Limb (tissue), 2 donors: ENCODE measurements at regions not wholly inside any gene's neighbourhood (a gene's known extent, or its start where the extent isn't known, plus 50 kb on each side); places are given as distances from the start of the nearest gene placed in this dataset.
"Not testable (repeated sequence)": the region's sequence is repeated elsewhere in the genome, so short reads cannot be mapped to it uniquely, and the experiment has no call there.

Source experiments
- DNase-seq, 2 donors: peaks; one replicate each; pipeline ENCODE4 v3.0.0-alpha.2; 2016; ENCODE audit errors: extremely low spot score in 2 of 2

DNA sequence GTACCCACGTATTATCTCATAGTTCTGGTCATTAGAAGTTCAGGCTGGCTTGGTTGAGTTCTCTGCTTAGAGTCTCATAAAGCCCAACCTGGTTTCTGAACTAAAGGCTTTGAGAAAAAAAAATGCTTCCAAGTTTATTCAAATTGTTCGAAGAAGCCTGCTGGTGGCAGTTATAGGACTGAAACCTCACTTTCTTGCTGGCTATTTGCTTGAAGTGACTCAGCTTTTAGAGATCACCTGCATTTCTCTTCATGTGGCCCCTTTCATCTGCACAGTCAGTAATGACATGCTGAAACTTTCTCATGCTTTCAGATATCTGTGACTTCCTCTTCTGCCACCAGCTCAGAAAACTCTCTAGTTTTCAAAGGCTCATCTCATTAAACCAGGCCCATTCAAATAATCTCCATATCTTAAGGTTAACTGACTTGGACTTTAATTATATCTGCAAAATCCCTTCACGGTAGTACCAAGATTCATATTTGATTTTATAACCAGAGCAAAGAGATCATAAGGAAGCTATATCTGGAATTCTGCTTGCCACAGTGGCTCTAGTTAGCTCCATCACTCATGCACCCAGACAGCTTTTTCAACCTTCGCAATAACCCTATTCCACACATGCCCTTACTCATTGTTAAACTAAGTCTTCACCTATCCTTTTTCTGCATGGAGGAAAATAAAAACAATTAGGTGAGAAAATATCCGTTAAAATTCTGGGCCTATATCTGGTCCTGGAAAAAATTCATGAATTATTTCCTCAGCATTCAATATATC lies 433.8 kb upstream of the CBLB start:
- no peak for DNase-seq

DNA sequence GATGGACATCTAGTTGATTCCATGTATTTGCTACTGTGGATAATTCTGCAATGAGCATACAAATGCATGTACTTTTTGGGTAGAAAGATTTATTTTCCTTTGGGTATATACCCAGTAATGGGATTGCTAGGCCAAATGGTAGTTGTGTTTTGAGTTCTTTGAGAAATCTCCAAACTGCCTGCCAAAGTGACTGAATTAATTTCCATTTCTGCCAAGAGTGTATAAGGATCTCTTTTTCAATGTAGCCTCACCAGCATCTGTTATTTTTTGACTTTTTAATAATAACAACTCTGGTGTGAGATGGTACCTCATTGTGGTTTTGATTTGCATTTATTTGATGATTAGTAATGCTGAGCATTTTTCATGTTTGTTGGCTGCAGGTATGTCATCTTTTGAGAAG lies 435.0 kb upstream of the CBLB start:
- no peak for DNase-seq

DNA sequence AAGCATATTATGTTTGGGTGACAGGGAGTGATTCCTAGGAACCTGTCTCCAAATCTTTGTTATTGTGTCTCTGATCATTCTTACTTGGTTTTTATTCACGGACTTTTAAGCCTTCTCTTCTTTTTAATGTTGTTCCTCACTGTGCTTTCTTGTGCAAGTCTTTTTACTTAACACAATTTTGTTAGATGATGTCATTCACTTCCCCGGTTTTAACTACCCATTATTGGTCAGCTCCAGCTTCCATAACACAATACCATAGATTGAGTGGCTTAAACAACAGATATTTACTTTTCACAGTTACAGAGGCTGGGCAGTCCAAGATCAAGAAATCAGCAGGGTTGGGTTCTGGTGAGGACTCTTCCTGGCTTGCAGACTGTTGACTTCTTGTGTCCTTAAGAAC lies 436.3 kb upstream of the CBLB start:
- DNase-seq, result no peak

- DNase-seq, result no peak
Observed at GRCh38 chr3:106305882-106306435, 437.1 kb upstream of the CBLB start.

DNA sequence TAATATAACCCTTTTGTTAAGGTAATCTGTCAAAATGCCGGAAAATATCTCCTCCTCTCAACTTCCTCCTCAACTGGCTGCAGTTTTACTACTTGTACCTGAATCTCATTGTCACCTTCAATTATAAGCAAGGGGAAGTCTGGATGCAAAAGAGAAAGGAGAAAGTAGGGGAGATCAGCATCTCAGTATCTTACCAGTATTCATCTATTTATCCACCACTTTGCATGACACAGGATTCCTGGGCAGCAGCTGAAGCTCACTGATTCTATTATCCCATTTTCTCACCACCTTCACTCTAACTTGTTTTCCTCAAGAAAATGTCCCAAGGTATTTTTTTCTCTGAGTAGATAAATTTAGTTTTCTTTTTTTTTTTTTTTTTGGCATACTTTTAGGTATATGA lies 440.5 kb upstream of the CBLB start:
- no peak for DNase-seq

DNA sequence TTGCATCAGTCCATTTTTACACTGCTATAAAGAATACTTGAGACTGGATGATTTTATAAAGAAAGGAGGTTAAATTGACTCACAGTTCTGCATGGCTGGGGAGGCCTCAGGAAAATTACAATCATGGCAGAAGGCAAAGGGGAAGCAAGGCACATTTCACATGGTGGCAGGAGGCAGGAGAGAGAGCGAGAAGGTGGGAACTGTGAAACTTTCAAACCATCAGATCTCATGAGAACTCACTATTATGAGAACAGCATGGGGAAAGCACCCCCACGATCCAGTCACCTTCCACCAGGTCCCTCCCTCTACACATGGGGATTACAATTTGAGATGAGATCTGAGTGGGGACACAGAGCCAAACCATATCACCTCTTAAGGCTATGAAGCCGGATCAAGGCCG lies 441.0 kb upstream of the CBLB start:
- DNase-seq, result not testable (repeated sequence)

GRCh38 chr3:106317141-106318055 lies 448.6 kb upstream of the CBLB start:
- no peak for DNase-seq

DNA sequence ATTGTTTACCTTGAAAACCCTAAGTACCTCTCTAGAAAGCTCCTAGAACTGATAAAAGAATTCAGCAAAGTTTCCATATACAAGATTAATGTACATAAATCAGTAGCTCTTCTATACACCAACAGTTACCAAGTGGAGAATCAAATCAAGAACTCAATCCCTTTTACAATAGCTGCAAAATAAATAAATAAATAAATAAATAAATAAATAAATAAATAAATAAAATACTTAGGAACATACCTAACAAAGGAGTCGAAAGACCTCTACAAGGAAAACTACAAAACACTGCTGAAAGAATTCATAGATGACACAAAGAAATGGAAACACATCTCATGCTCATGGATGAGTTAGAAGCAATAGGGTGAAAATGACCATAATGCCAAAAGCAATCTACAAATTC lies 452.6 kb upstream of the CBLB start:
- DNase-seq, result not testable (repeated sequence)

GRCh38 chr3:106323586-106323985 lies 454.8 kb upstream of the CBLB start:
- DNase-seq, result no peak

DNA sequence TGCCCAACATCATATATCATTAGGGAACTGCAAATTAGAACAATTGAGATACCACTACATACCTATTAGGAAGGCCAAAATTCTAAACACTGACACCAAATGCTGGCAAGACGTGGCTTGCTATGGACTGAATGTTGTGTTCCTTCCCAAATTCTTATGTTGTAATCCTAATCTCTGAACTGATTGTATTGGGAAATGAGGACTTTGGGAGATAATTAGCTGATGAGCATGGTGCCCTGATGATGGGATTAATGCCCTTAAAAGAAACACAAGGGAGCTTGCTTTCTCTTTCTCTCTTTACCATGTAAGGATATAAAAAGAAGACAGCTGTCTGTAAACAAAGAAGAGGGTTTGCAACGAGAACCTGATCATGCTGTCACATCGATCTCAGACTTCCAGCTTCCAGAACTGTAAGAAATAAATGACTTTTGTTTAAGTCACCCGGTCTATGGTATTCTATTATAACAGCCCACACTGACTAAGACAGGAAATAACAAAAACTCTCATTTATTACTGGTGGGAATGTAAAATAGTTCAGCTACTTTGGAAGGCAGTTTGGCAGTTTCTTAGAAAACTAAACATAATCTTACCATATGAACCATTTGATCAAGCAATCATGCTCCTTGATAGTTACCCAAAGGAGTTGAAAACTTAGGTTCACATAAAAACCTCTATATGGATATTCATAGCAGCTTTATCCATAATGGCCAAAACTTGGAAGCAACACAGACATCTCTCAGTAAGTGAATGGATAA lies 458.3 kb upstream of the CBLB start:
- no peak for DNase-seq

GRCh38 chr3:106327696-106328025 lies 458.8 kb upstream of the CBLB start:
- no peak for DNase-seq

GRCh38 chr3:106328224-106328623 lies 459.4 kb upstream of the CBLB start:
- DNase-seq, result no peak

GRCh38 chr3:106329521-106329920 lies 460.7 kb upstream of the CBLB start:
- no peak for DNase-seq

DNA sequence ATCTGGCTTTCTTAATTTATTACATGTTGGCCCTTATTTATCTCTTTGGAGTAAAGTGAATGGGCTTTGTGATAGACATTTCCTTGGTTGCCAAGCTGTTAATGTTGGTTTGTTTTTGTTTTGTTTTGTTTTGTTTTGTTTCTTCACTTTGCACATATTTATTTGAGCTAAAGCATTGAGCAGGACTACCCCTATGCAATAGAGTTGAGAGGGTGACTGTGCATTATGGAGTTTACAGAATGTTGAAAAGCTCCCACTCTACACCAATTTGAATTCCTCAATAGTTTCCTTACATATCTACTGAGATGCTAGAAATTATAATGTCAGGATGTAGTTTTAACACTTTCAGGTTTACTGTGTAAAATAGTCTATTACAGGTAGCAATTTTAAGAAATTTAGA lies 462.8 kb upstream of the CBLB start:
- DNase-seq, result no peak

DNA sequence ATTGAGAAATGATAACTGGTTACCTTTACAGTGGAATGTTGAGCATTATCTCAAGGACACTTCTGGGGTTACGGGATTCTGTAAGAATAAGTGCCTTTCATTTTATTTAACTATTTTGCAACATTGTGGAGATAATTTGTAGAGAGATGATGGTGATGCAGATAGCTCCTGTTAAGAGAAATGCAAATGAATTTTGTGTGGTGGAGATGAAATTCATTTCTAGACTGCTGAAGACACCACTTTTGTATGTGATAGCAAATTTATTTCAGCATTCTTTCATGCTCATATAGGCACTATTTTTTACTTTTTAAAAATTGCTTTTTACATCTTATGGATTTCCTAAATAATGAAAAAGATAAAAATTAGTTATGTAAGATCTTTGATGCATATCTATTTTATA lies 463.3 kb upstream of the CBLB start:
- DNase-seq, result no peak

DNA sequence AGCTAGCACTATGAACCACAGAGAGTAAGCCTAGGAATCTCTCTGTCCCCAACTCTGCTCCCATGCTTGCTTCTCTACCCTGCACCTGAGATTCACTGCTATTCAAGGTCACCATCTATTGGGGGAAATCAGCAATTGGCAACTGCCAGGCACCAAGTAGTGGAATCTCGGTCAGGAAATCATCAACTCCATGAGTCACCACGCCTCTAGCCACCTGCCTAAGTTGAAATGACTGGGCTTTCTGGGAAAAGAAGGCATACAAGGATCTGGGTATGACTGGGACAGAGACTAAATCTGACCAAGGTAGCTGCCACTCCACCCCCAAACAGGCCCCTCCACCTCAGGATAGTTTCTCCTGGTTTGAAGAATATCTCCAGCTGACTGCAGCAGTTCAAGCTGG lies 464.1 kb upstream of the CBLB start:
- DNase-seq, result no peak

DNA sequence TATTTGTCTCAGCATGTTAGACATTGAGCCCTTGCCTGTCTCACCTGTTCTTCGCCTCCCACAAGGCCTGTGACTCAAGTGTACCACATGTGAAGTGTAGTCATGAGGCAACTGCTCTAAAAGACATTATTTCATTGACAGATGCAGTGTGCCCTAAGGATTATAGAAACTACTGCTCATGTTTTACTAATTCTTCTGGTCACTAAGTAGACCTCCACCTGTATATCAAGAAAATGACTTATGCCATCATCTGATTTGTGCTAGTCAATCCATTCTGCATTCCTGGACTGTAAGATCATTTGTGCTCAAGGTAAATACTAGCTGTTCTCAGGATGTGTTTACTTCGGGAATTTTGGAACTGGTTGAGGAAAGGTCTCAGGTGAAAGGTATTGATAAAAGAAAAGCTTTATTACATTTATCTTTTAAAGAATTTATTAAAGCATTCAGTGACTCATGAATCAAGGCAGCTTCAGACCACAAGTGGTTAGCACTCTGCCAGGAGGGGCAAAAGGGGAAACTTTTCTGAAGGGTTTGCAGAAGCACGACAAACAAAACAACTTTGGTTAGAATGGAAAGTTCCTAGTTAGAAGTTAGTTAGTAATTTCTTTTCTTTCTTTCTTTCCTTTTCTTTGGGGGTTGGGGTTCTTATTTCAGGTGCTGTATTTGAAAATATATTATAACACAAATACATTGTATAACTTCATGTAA lies 465.3 kb upstream of the CBLB start:
- DNase-seq, result no peak

DNA sequence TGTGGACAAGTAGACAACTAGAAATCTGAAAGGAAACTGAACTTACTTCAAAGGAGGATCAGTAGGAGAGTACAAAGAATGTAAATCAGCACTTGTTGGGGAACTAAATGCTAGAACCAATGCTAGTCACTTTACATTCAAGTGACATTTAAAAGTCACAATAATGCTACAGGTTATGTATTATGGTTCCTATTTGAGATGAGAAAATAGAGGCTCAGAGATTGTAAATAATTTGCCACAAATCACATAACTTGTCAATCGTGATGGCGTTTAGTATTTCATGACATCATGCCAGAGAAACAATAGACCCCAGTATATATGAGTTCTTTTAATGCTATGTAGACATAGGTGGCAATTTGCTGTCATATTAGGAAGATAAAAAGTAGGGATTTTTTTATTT lies 467.8 kb upstream of the CBLB start:
- DNase-seq, result no peak

DNA sequence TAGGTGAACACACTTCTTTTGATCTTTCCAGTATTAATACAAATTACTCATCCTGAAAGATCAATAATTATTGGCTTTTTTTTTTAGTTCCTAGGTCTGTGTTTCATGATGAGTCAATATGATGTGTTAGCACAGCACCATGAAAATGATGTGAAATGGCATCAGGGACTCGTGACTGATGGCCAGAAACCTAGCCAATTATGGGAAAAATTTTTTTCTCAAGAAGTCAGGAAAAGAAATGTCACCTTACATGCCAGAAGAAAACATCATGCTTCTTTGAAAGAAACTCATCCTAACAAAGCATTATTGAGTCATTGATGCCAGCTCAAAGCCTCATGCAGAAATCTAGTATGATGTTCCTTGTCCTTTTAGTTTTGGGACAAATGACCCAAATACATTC lies 468.3 kb upstream of the CBLB start:
- DNase-seq, result no peak

- DNase-seq, result no peak
Observed at GRCh38 chr3:106338582-106339214, 469.9 kb upstream of the CBLB start.

- DNase-seq, result no peak
Observed at GRCh38 chr3:106339551-106339950, 470.7 kb upstream of the CBLB start.
